Activated T-helper 17 cell treated with anti-CD3 and anti-CD28 coated beads, Interleukin-2, amount 50 U/mL, for 72 hours (primary cell): ENCODE measurements at regions not wholly inside any gene's neighbourhood (a gene's known extent, or its start where the extent isn't known, plus 50 kb on each side); places are given as distances from the start of the nearest gene placed in this dataset.
"Not testable (repeated sequence)": the region's sequence is repeated elsewhere in the genome, so short reads cannot be mapped to it uniquely, and the experiment has no call there.

Experiments used
- ATAC-seq: fragments of 150-1000 bp; cut with Tn5 transposase; replicated peaks from 2 replicates; pipeline ENCODE4 v1.10.0; 2021; ENCODE audit warnings: mild to moderate bottlenecking, moderate library complexity
- H3K27ac Mint-ChIP-seq: one replicate; pipeline ENCODE4 v1.8.0; 2022; ENCODE audit warnings: mixed read lengths
- H3K27me3 Mint-ChIP-seq: one replicate; pipeline ENCODE4 v1.8.0; 2022; ENCODE audit warnings: mixed read lengths
- H3K36me3 Mint-ChIP-seq: one replicate; pipeline ENCODE4 v1.8.0; 2022; ENCODE audit warnings: low read depth, mild to moderate bottlenecking, mixed read lengths
- H3K4me1 Mint-ChIP-seq: one replicate; pipeline ENCODE4 v1.8.0; 2022; ENCODE audit warnings: mixed read lengths
- H3K4me3 Mint-ChIP-seq: one replicate; pipeline ENCODE4 v1.8.0; 2022; ENCODE audit warnings: mild to moderate bottlenecking, mixed read lengths
- H3K9me3 Mint-ChIP-seq: one replicate; pipeline ENCODE4 v1.8.0; 2022; ENCODE audit warnings: mixed read lengths

GRCh38 chr2:184407041-184407630, 191.2 kb upstream of the ZNF804A start:
- not testable (repeated sequence) for H3K27ac Mint-ChIP-seq, H3K36me3 Mint-ChIP-seq, H3K9me3 Mint-ChIP-seq, H3K4me3 Mint-ChIP-seq, H3K4me1 Mint-ChIP-seq, ATAC-seq, H3K27me3 Mint-ChIP-seq

- no peak for ATAC-seq
- Mint-ChIP-seq H3K4me1 (no peaks in the 10 kb centered on the region), H3K9me3 (peaks cover 7% of the 10 kb centered on the region), H3K4me3 (no peak overlapping the region), H3K27ac (no peak overlapping the region), H3K36me3 (no peaks in the 10 kb centered on the region), H3K27me3 (no peaks in the 10 kb centered on the region)
Observed at GRCh38 chr2:184410160-184410559, 188.2 kb upstream of the ZNF804A start.

- Mint-ChIP-seq H3K36me3 (no peaks in the 10 kb centered on the region), H3K4me3 (no peak overlapping the region), H3K9me3 (peaks cover 3% of the 10 kb centered on the region), H3K27me3 (no peaks in the 10 kb centered on the region), H3K27ac (no peak overlapping the region), H3K4me1 (no peaks in the 10 kb centered on the region)
- ATAC-seq, result no peak
Observed at GRCh38 chr2:184413221-184413620, 185.1 kb upstream of the ZNF804A start.

- H3K4me1 Mint-ChIP-seq, result no peaks in the 10 kb centered on the region
- peaks cover 3% of the 10 kb centered on the region for H3K9me3 Mint-ChIP-seq
- H3K27ac Mint-ChIP-seq, result no peak overlapping the region
- no peak overlapping the region for H3K4me3 Mint-ChIP-seq
- no peaks in the 10 kb centered on the region for H3K27me3 Mint-ChIP-seq
- H3K36me3 Mint-ChIP-seq, result no peaks in the 10 kb centered on the region
- ATAC-seq, result no peak
Observed at GRCh38 chr2:184413671-184414229, 184.6 kb upstream of the ZNF804A start.

GRCh38 chr2:184416146-184416913, 182.0 kb upstream of the ZNF804A start:
- Mint-ChIP-seq H3K27me3 (no peaks in the 10 kb centered on the region), H3K4me1 (no peaks in the 10 kb centered on the region), H3K4me3 (no peak overlapping the region), H3K27ac (no peak overlapping the region), H3K9me3 (peaks cover 3% of the 10 kb centered on the region), H3K36me3 (no peaks in the 10 kb centered on the region)
- no peak for ATAC-seq

GRCh38 chr2:184419744-184420143, 178.6 kb upstream of the ZNF804A start:
- no peaks in the 10 kb centered on the region for H3K36me3 Mint-ChIP-seq
- no peak for ATAC-seq
- no peak overlapping the region for H3K27ac Mint-ChIP-seq
- no peak overlapping the region for H3K4me3 Mint-ChIP-seq
- no peaks in the 10 kb centered on the region for H3K27me3 Mint-ChIP-seq
- H3K9me3 Mint-ChIP-seq, result peaks cover 4% of the 10 kb centered on the region
- no peaks in the 10 kb centered on the region for H3K4me1 Mint-ChIP-seq

- not testable (repeated sequence) for H3K4me1 Mint-ChIP-seq, H3K4me3 Mint-ChIP-seq, H3K27ac Mint-ChIP-seq, H3K36me3 Mint-ChIP-seq, H3K9me3 Mint-ChIP-seq, H3K27me3 Mint-ChIP-seq, ATAC-seq
Observed at GRCh38 chr2:184421456-184421855, 176.9 kb upstream of the ZNF804A start.

GRCh38 chr2:184425083-184425482, 173.2 kb upstream of the ZNF804A start:
- Mint-ChIP-seq H3K9me3 (peaks cover 9% of the 10 kb centered on the region), H3K27ac (no peak overlapping the region), H3K27me3 (no peaks in the 10 kb centered on the region), H3K4me3 (no peak overlapping the region), H3K4me1 (no peaks in the 10 kb centered on the region), H3K36me3 (no peaks in the 10 kb centered on the region)
- no peak for ATAC-seq

- Mint-ChIP-seq H3K27ac (no peak overlapping the region), H3K4me3 (no peak overlapping the region), H3K9me3 (peaks cover 3% of the 10 kb centered on the region), H3K4me1 (no peaks in the 10 kb centered on the region), H3K27me3 (no peaks in the 10 kb centered on the region), H3K36me3 (no peaks in the 10 kb centered on the region)
- ATAC-seq, result no peak
Observed at GRCh38 chr2:184444217-184444616, 154.1 kb upstream of the ZNF804A start.

GRCh38 chr2:184444623-184445223, 153.6 kb upstream of the ZNF804A start:
- Mint-ChIP-seq H3K4me1 (no peaks in the 10 kb centered on the region), H3K27me3 (no peaks in the 10 kb centered on the region)
- no peak for ATAC-seq

GRCh38 chr2:184449760-184450159, 148.6 kb upstream of the ZNF804A start:
- no peak for ATAC-seq
- no peak overlapping the region for H3K4me3 Mint-ChIP-seq
- H3K9me3 Mint-ChIP-seq, result peaks cover 8% of the 10 kb centered on the region
- no peaks in the 10 kb centered on the region for H3K36me3 Mint-ChIP-seq
- no peaks in the 10 kb centered on the region for H3K4me1 Mint-ChIP-seq
- H3K27ac Mint-ChIP-seq, result no peak overlapping the region
- no peaks in the 10 kb centered on the region for H3K27me3 Mint-ChIP-seq

More at GRCh38 chr2:184444623-184445223, 153.6 kb upstream of the ZNF804A start:
- Mint-ChIP-seq H3K9me3 (peaks cover 3% of the 10 kb centered on the region), H3K4me3 (no peak overlapping the region), H3K27ac (no peak overlapping the region), H3K36me3 (no peaks in the 10 kb centered on the region)

- H3K4me3 Mint-ChIP-seq, result no peak overlapping the region
- no peaks in the 10 kb centered on the region for H3K4me1 Mint-ChIP-seq
- peaks cover 8% of the 10 kb centered on the region for H3K9me3 Mint-ChIP-seq
- no peak overlapping the region for H3K27ac Mint-ChIP-seq
- no peaks in the 10 kb centered on the region for H3K36me3 Mint-ChIP-seq
- no peak for ATAC-seq
- H3K27me3 Mint-ChIP-seq, result no peaks in the 10 kb centered on the region
Observed at GRCh38 chr2:184452907-184453306, 145.4 kb upstream of the ZNF804A start.

- no peak for ATAC-seq
- H3K4me1 Mint-ChIP-seq, result no peaks in the 10 kb centered on the region
- H3K4me3 Mint-ChIP-seq, result no peak overlapping the region
- peaks cover 4% of the 10 kb centered on the region for H3K9me3 Mint-ChIP-seq
- H3K36me3 Mint-ChIP-seq, result no peaks in the 10 kb centered on the region
- H3K27me3 Mint-ChIP-seq, result no peaks in the 10 kb centered on the region
- H3K27ac Mint-ChIP-seq, result no peak overlapping the region
Observed at GRCh38 chr2:184455624-184456023, 142.7 kb upstream of the ZNF804A start.

- not testable (repeated sequence) for H3K4me1 Mint-ChIP-seq
Observed at GRCh38 chr2:184456693-184457092, 141.6 kb upstream of the ZNF804A start.

More at GRCh38 chr2:184456693-184457092, 141.6 kb upstream of the ZNF804A start:
- not testable (repeated sequence) for ATAC-seq, H3K27ac Mint-ChIP-seq, H3K36me3 Mint-ChIP-seq, H3K27me3 Mint-ChIP-seq, H3K9me3 Mint-ChIP-seq, H3K4me3 Mint-ChIP-seq
